ENCODE measurements at regions not wholly inside any gene's neighbourhood (a gene's known extent, or its start where the extent isn't known, plus 50 kb on each side); places are given as distances from the start of the nearest gene placed in this dataset.

GRCh38 chr3:22265403-22265802 lies 514.4 kb upstream of the ZNF385D start:
- H3K9me2 ChIP-seq (ENCODE audit: insufficient read depth) = no peaks in the 10 kb centered on the region
- ChIA-PET RAD21 (ENCODE audit: low non-redundant PET in 1 of 2, low total read pairs in 2 of 2, uncharacterized antibody in 2 of 2, unreplicated experiment in 2 of 2) (no interaction called here), POLR2A (no interaction called here), CTCF (no interaction called here)
- H3K9me3 ChIP-seq (ENCODE audit: control insufficient read depth in 1 of 2, insufficient read depth in 1 of 2, low read depth in 1 of 2, low read length in 2 of 2) = peaks cover 11 to 14% of the 10 kb centered on the region in 2 experiments; a peak in 2 of 4 replicates
- H4K20me1 ChIP-seq (ENCODE audit: insufficient read depth) = no peaks in the 10 kb centered on the region
- TF ChIP-seq ATF3 (IDR thresholded peaks at IDR 0.05) = no peak
- no peak for TF ChIP-seq ZNF274 (IDR thresholded peaks at IDR 0.05; ENCODE audit: low read depth, low read length)
- TF ChIP-seq ZFX (IDR thresholded peaks at IDR 0.05) = no peak
- TF ChIP-seq SP1 (IDR thresholded peaks at IDR 0.05; ENCODE audit: low read depth) = no peak
- TF ChIP-seq POLR2AphosphoS5 (IDR thresholded peaks at IDR 0.05; ENCODE audit: low read depth, low read length) = no peak
- TF ChIP-seq YY1 (IDR thresholded peaks at IDR 0.05; ENCODE audit: extremely low read depth, insufficient replicate concordance, low read depth, low read length) = no peak
- TF ChIP-seq, protein P1, sequence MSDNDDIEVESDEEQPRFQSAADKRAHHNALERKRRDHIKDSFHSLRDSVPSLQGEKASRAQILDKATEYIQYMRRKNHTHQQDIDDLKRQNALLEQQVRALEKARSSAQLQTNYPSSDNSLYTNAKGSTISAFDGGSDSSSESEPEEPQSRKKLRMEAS (IDR thresholded peaks at IDR 0.05) = no peak
- no peak for TF ChIP-seq EGR1 (IDR thresholded peaks at IDR 0.05; ENCODE audit: low read depth)
- TF ChIP-seq EZH2 (IDR thresholded peaks at IDR 0.05) = no peak
- no peak for TF ChIP-seq FOSL1 (IDR thresholded peaks at IDR 0.05; ENCODE audit: low read depth)
- no peak for TF ChIP-seq RAD21 (IDR thresholded peaks at IDR 0.05; ENCODE audit: low read depth)
- no peak for TF ChIP-seq REST (IDR thresholded peaks at IDR 0.05; ENCODE audit: low read depth)
- no peak for TF ChIP-seq POLR2A (IDR thresholded peaks at IDR 0.05; ENCODE audit: borderline replicate concordance, extremely low read depth, insufficient read depth, insufficient read length)
- no peak for TF ChIP-seq ELF1 (IDR thresholded peaks at IDR 0.05; ENCODE audit: borderline replicate concordance, low read depth)
- TF ChIP-seq CBX3 (IDR thresholded peaks at IDR 0.05; ENCODE audit: low read depth) = no peak
- no peak for TF ChIP-seq SRF (IDR thresholded peaks at IDR 0.05; ENCODE audit: low read depth)
- TF ChIP-seq CEBPB (IDR thresholded peaks at IDR 0.05; ENCODE audit: low read depth) = no peak
- TF ChIP-seq, protein P2, sequence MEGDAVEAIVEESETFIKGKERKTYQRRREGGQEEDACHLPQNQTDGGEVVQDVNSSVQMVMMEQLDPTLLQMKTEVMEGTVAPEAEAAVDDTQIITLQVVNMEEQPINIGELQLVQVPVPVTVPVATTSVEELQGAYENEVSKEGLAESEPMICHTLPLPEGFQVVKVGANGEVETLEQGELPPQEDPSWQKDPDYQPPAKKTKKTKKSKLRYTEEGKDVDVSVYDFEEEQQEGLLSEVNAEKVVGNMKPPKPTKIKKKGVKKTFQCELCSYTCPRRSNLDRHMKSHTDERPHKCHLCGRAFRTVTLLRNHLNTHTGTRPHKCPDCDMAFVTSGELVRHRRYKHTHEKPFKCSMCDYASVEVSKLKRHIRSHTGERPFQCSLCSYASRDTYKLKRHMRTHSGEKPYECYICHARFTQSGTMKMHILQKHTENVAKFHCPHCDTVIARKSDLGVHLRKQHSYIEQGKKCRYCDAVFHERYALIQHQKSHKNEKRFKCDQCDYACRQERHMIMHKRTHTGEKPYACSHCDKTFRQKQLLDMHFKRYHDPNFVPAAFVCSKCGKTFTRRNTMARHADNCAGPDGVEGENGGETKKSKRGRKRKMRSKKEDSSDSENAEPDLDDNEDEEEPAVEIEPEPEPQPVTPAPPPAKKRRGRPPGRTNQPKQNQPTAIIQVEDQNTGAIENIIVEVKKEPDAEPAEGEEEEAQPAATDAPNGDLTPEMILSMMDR (IDR thresholded peaks at IDR 0.05 in 2 of 3, conservative IDR thresholded peaks at IDR 0.05 in 1 of 3; ENCODE audit: borderline replicate concordance in 1 of 3, insufficient read depth in 1 of 3, low read depth in 2 of 3, low read length in 2 of 3) = no peak
- no peaks in the 10 kb centered on the region for H3K79me2 ChIP-seq (ENCODE audit: insufficient read depth, low read length)
- H3K4me2 ChIP-seq (ENCODE audit: low read length) = no peak overlapping the region
- ATAC-seq (no peak), DNase-seq (ENCODE audit: low read depth, low spot score) (no peak)
- H3K9ac ChIP-seq (ENCODE audit: low read length) = no peak overlapping the region
- no peaks in the 10 kb centered on the region for H3K27me3 ChIP-seq (ENCODE audit: insufficient read depth, low read length)
- no peak overlapping the region for H3K27ac ChIP-seq (ENCODE audit: low read depth, low read length)
- H3K4me1 ChIP-seq (ENCODE audit: control insufficient read depth in 1 of 2, insufficient read depth in 2 of 2, low read length in 2 of 2) = no peaks in the 10 kb centered on the region
- intact Hi-C loops (cut with micrococcal nuclease) = no loop called here
- BruUV-seq (replicated peaks) = no TSS peak
- no peak overlapping the region for H3K4me3 ChIP-seq (replicated peaks in 1 of 2; ENCODE audit: low read depth in 1 of 2, low read length in 2 of 2)
- no peaks in the 10 kb centered on the region for H3K36me3 ChIP-seq (ENCODE audit: control insufficient read depth in 1 of 2, insufficient read depth in 2 of 2, low read length in 2 of 2)
- no peak overlapping the region for H2AFZ ChIP-seq (ENCODE audit: low read depth, low read length, poor library complexity, severe bottlenecking)
